CD4-positive, alpha-beta T cell (primary cell): ENCODE measurements at regions not wholly inside any gene's neighbourhood (a gene's known extent, or its start where the extent isn't known, plus 50 kb on each side); places are given as distances from the start of the nearest gene placed in this dataset.

Experiments used
- ATAC-seq: fragments of 200-7000 bp; cut with Tn5 transposase; one replicate; pipeline ENCODE4 v1.10.0; 2022; ENCODE audit warnings: mild to moderate bottlenecking; ENCODE audit not compliant: poor library complexity
- CTCF ChIA-PET: fragments of 350-600 bp; sonication (Branson Sonifier 250); formaldehyde crosslinking; loops from one replicate; lab custom pipeline; 2021; ENCODE audit warnings: antibody characterized with exemption, inconsistent platforms; lab: Charles Lee
- POLR2A ChIA-PET: fragments of 350-600 bp; sonication (Branson Sonifier 250); formaldehyde crosslinking; loops from one replicate; lab custom pipeline; 2021; ENCODE audit warnings: antibody characterized with exemption, inconsistent platforms; lab: Charles Lee
- DNase-seq, 14 experiments: peaks; one replicate each; pipeline ENCODE4 v3.0.0-alpha.2; 2013 to 2020; ENCODE audit warnings: mixed read lengths in 2 of 14
- H3K27ac ChIP-seq, 2 donors: one replicate each; pipeline versions ENCODE4 v1.5.1 to v1.7.0; 2013; ENCODE audit warnings: low read length in 2 of 2, low read depth in 1 of 2, mild to moderate bottlenecking in 1 of 2
- H3K27me3 ChIP-seq, 2 experiments: 1 replicate in 1 of 2; 2 replicates in 1 of 2; pipeline versions ENCODE4 v1.6.1 to v1.7.0; 2013; ENCODE audit warnings: low read length in 2 of 2, control low read depth in 1 of 2, mild to moderate bottlenecking in 1 of 2, moderate library complexity in 1 of 2; ENCODE audit not compliant: insufficient read depth in 2 of 2, control insufficient read depth in 1 of 2
- H3K36me3 ChIP-seq: one replicate; pipeline ENCODE4 v1.6.1; 2013; ENCODE audit warnings: low read length, control low read depth; ENCODE audit not compliant: insufficient read depth
- H3K4me1 ChIP-seq: one replicate; pipeline ENCODE4 v1.6.1; 2013; ENCODE audit warnings: low read length, control low read depth; ENCODE audit not compliant: insufficient read depth
- H3K4me3 ChIP-seq: one replicate; pipeline ENCODE4 v1.5.1; 2013; ENCODE audit warnings: mild to moderate bottlenecking, low read length, moderate library complexity
- H3K9me3 ChIP-seq, 2 experiments: 1 replicate in 1 of 2; 2 replicates in 1 of 2; pipeline versions ENCODE4 v1.6.1 to v1.7.0; 2013; ENCODE audit warnings: low read length in 2 of 2, mild to moderate bottlenecking in 2 of 2, control low read depth in 1 of 2, moderate library complexity in 1 of 2; ENCODE audit not compliant: control insufficient read depth in 1 of 2, insufficient read depth in 1 of 2
- H3K27ac Mint-ChIP-seq: one replicate; pipeline ENCODE4 v1.8.0; 2020; ENCODE audit warnings: mixed read lengths
- H3K27me3 Mint-ChIP-seq: one replicate; pipeline ENCODE4 v1.8.0; 2021; ENCODE audit warnings: mixed read lengths
- H3K36me3 Mint-ChIP-seq: one replicate; pipeline ENCODE4 v1.8.0; 2021; ENCODE audit warnings: low read depth, mixed read lengths
- H3K4me1 Mint-ChIP-seq: one replicate; pipeline ENCODE4 v1.8.0; 2021; ENCODE audit warnings: low read depth, mixed read lengths
- H3K4me3 Mint-ChIP-seq: one replicate; pipeline ENCODE4 v1.8.0; 2020; ENCODE audit warnings: mild to moderate bottlenecking, mixed read lengths
- H3K9me3 Mint-ChIP-seq: one replicate; pipeline ENCODE4 v1.8.0; 2020; ENCODE audit warnings: mixed read lengths
- intact Hi-C, 2 experiments: fragments of 100-400 bp; cut with DNase I in 1 of 2; cut with micrococcal nuclease in 1 of 2; formaldehyde crosslinking; loops; one replicate each; pipeline versions ENCODE4 v1.15.1 to v1.9.0; 2023 to 2025; cut with DNase I, micrococcal nuclease
- TF ChIP-seq, protein P1 (sequence below): fragments of 200-600 bp; IDR thresholded peaks from one replicate; pipeline ENCODE4 v1.8.0; 2022; ENCODE audit warnings: antibody characterized with exemption, mild to moderate bottlenecking

DNA sequence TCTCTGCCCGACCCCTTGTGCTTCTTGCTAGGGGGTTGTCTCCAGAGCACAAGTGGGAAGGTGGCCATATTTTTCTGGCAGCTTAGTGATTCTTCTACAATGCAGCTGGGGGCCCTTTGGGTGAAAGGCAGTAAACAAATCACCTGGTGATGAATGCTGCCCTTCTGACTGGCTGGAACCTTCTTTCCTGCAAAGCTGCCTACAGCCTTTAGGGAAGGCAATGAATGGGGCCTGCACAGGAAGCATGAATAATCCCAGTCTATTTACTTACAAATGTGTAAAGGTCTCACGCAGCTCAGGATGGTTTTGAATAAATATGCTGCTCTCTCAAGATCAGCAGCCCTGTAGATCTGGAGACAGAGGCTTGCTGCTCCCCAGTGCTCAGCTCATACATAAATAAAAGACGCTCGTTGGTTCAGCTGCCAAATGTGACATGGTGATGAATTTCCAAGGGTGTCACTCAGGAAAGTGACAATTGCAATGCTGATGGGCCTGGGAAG, 289.2 kb downstream of the TDRD15 start:
- Mint-ChIP-seq H3K4me3 (no peak overlapping the region), H3K9me3 (peaks cover 7% of the 10 kb centered on the region), H3K27ac (no peak overlapping the region), H3K27me3 (no peaks in the 10 kb centered on the region), H3K4me1 (no peaks in the 10 kb centered on the region), H3K36me3 (no peaks in the 10 kb centered on the region)
- CTCF ChIA-PET, result no interaction called here
- no peak for ATAC-seq
- H3K36me3 ChIP-seq, result no peaks in the 10 kb centered on the region
- intact Hi-C loops, result no loop called here
- H3K4me3 ChIP-seq, result no peak overlapping the region
- no peaks in the 10 kb centered on the region for H3K27me3 ChIP-seq
- no peak overlapping the region for H3K27ac ChIP-seq
- no peaks in the 10 kb centered on the region for H3K9me3 ChIP-seq
- TF ChIP-seq, protein P1, sequence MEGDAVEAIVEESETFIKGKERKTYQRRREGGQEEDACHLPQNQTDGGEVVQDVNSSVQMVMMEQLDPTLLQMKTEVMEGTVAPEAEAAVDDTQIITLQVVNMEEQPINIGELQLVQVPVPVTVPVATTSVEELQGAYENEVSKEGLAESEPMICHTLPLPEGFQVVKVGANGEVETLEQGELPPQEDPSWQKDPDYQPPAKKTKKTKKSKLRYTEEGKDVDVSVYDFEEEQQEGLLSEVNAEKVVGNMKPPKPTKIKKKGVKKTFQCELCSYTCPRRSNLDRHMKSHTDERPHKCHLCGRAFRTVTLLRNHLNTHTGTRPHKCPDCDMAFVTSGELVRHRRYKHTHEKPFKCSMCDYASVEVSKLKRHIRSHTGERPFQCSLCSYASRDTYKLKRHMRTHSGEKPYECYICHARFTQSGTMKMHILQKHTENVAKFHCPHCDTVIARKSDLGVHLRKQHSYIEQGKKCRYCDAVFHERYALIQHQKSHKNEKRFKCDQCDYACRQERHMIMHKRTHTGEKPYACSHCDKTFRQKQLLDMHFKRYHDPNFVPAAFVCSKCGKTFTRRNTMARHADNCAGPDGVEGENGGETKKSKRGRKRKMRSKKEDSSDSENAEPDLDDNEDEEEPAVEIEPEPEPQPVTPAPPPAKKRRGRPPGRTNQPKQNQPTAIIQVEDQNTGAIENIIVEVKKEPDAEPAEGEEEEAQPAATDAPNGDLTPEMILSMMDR, result no peak
- DNase-seq, result no peak
- POLR2A ChIA-PET, result no interaction called here
- H3K4me1 ChIP-seq, result no peaks in the 10 kb centered on the region

DNA sequence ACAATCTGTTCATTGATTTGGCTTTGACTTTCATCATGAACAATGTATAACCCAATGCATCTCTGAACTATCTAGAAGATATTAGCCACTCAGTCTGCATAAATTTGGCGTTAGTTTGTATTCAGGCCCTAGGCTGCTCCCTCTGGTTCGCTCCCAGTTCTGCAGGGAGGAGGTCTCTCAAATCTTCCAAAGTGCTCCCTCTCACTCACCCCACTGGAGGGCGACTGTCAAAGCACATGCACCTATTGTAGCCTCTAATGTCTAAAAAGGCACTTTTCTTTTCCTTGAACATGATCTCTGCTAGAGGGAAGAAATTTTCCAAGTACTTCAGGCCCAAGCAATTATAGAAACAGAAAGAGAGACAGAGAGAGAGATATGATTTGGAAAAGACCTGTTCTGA, 291.5 kb downstream of the TDRD15 start:
- peaks cover 0 to 4% of the 10 kb centered on the region in 2 experiments for H3K9me3 ChIP-seq
- no peak overlapping the region for H3K27ac ChIP-seq
- ATAC-seq (no peak), DNase-seq (no peak)
- intact Hi-C loops, result no loop called here
- TF ChIP-seq, protein P1, result no peak
- no peaks in the 10 kb centered on the region for H3K36me3 Mint-ChIP-seq
- POLR2A ChIA-PET, result no interaction called here
- CTCF ChIA-PET, result no interaction called here
- H3K27ac Mint-ChIP-seq, result no peak overlapping the region
- no peak overlapping the region for H3K4me3 Mint-ChIP-seq
- H3K27me3 Mint-ChIP-seq, result no peaks in the 10 kb centered on the region
- no peaks in the 10 kb centered on the region for H3K36me3 ChIP-seq
- no peak overlapping the region for H3K4me3 ChIP-seq
- no peaks in the 10 kb centered on the region for H3K4me1 Mint-ChIP-seq
- H3K27me3 ChIP-seq, result no peaks in the 10 kb centered on the region
- no peaks in the 10 kb centered on the region for H3K4me1 ChIP-seq
- H3K9me3 Mint-ChIP-seq, result peaks cover 4% of the 10 kb centered on the region

DNA sequence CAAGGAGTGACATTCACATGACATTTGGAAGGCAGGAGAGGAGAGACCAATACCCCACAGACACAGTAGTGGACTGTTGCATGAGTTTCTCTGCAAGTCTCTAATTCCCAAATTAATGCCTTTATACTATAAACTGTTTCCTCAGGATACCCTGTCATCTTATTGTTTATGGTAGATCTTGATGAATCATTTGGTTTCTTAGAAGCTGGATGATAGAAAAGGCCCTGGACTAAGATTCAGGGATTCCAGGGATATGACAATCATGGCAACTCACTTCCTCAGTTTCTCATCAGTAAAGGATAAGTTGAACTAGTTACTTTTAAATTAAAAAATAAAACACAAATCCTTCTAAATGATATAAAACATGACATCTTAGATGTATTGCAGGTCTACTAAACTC, 292.5 kb downstream of the TDRD15 start:
- Histone ChIP-seq H3K27ac (no peak overlapping the region), H3K36me3 (no peaks in the 10 kb centered on the region), H3K4me3 (no peak overlapping the region), H3K4me1 (no peaks in the 10 kb centered on the region), H3K9me3 (peaks cover 0 to 4% of the 10 kb centered on the region in 2 experiments), H3K27me3 (no peaks in the 10 kb centered on the region)
- TF ChIP-seq, protein P1, result no peak
- Mint-ChIP-seq H3K4me3 (no peak overlapping the region), H3K9me3 (peaks cover 4% of the 10 kb centered on the region), H3K4me1 (no peaks in the 10 kb centered on the region), H3K27ac (no peak overlapping the region), H3K27me3 (no peaks in the 10 kb centered on the region), H3K36me3 (no peaks in the 10 kb centered on the region)
- intact Hi-C loops, result no loop called here
- ATAC-seq (no peak), DNase-seq (no peak)
- CTCF ChIA-PET, result no interaction called here
- POLR2A ChIA-PET, result no interaction called here
